ENCODE measurements at regions not wholly inside any gene's neighbourhood (a gene's known extent, or its start where the extent isn't known, plus 50 kb on each side); places are given as distances from the start of the nearest gene placed in this dataset.

DNA sequence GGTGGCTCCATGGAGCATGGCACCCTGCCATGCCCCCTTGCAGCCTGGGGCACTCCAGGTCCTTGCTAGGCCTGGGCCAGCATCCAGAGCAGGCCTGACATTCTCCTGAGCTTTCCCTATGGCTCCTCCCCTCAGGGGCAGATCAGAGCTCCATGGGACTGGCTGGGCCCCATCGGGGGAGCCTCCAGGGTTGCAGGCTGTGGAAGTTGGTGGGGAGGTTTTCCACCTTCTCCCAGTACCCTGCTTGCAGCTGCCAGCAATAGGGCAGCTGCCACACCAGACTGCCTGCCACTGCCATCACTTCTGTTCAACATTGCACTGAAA, 75.7 kb upstream of the TP63 start:
- TF ChIP-seq SP1 (CRISPR knock-in tag; conservative IDR thresholded peaks at IDR 0.05): no peak
- TF ChIP-seq, protein P1, sequence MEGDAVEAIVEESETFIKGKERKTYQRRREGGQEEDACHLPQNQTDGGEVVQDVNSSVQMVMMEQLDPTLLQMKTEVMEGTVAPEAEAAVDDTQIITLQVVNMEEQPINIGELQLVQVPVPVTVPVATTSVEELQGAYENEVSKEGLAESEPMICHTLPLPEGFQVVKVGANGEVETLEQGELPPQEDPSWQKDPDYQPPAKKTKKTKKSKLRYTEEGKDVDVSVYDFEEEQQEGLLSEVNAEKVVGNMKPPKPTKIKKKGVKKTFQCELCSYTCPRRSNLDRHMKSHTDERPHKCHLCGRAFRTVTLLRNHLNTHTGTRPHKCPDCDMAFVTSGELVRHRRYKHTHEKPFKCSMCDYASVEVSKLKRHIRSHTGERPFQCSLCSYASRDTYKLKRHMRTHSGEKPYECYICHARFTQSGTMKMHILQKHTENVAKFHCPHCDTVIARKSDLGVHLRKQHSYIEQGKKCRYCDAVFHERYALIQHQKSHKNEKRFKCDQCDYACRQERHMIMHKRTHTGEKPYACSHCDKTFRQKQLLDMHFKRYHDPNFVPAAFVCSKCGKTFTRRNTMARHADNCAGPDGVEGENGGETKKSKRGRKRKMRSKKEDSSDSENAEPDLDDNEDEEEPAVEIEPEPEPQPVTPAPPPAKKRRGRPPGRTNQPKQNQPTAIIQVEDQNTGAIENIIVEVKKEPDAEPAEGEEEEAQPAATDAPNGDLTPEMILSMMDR (IDR thresholded peaks at IDR 0.05): no peak
- TF ChIP-seq, protein P2, sequence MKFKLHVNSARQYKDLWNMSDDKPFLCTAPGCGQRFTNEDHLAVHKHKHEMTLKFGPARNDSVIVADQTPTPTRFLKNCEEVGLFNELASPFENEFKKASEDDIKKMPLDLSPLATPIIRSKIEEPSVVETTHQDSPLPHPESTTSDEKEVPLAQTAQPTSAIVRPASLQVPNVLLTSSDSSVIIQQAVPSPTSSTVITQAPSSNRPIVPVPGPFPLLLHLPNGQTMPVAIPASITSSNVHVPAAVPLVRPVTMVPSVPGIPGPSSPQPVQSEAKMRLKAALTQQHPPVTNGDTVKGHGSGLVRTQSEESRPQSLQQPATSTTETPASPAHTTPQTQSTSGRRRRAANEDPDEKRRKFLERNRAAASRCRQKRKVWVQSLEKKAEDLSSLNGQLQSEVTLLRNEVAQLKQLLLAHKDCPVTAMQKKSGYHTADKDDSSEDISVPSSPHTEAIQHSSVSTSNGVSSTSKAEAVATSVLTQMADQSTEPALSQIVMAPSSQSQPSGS (CRISPR knock-in tag; IDR thresholded peaks at IDR 0.05; ENCODE audit: borderline replicate concordance, low read depth): no peak
- TF ChIP-seq, protein P3, sequence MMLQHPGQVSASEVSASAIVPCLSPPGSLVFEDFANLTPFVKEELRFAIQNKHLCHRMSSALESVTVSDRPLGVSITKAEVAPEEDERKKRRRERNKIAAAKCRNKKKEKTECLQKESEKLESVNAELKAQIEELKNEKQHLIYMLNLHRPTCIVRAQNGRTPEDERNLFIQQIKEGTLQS (CRISPR knock-in tag; conservative IDR thresholded peaks at IDR 0.05): no peak
- TF ChIP-seq ZNF232 (CRISPR knock-in tag; IDR thresholded peaks at IDR 0.05): no peak
- no peak for TF ChIP-seq ATF1 (CRISPR knock-in tag; IDR thresholded peaks at IDR 0.05)
- no peak for TF ChIP-seq TEAD4 (CRISPR knock-in tag; IDR thresholded peaks at IDR 0.05)
- TF ChIP-seq NFYB (CRISPR knock-in tag; conservative IDR thresholded peaks at IDR 0.05; ENCODE audit: low read depth): no peak
- no peak for TF ChIP-seq NR3C1 (CRISPR knock-in tag; conservative IDR thresholded peaks at IDR 0.05; ENCODE audit: low read depth)
- TF ChIP-seq, protein P4, sequence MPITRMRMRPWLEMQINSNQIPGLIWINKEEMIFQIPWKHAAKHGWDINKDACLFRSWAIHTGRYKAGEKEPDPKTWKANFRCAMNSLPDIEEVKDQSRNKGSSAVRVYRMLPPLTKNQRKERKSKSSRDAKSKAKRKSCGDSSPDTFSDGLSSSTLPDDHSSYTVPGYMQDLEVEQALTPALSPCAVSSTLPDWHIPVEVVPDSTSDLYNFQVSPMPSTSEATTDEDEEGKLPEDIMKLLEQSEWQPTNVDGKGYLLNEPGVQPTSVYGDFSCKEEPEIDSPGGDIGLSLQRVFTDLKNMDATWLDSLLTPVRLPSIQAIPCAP (CRISPR knock-in tag; IDR thresholded peaks at IDR 0.05): no peak

Measured in WTC11 (cell line).